SH-SY5Y (cell line): ENCODE measurements at regions not wholly inside any gene's neighbourhood (a gene's known extent, or its start where the extent isn't known, plus 50 kb on each side); places are given as distances from the start of the nearest gene placed in this dataset.

Experiments used
- GATA2 ChIP-seq: IDR thresholded peaks from 2 replicates; pipeline ENCODE4 v1.6.1; 2011; ENCODE audit warnings: mild to moderate bottlenecking, low read depth, low read length
- GATA3 ChIP-seq: IDR thresholded peaks from 2 replicates; pipeline ENCODE4 v1.6.1; 2011; ENCODE audit warnings: low read depth, mild to moderate bottlenecking, low read length, moderate library complexity

DNA sequence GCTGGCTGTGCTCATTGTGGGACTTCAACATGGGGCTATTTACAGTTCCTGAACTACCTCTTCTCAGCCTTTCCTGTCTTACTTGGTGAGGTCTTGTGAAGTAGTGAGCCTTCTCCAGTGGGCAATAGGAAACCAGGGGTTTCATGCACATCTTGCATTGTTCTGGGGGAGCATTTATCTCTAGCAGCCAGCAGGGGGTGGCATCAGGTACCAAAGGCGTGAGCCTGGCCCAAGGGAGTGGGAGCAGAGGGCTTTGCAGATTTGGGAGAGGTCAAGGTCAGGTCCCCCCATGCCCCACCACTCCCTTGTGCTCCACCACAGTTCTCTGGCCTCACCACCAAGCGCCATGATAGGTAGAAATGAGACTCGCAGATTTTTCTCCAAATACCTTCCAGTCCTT is 85.4 kb upstream of the NPTX2 start:
- TF ChIP-seq GATA2 (no peak), GATA3 (no peak)

DNA sequence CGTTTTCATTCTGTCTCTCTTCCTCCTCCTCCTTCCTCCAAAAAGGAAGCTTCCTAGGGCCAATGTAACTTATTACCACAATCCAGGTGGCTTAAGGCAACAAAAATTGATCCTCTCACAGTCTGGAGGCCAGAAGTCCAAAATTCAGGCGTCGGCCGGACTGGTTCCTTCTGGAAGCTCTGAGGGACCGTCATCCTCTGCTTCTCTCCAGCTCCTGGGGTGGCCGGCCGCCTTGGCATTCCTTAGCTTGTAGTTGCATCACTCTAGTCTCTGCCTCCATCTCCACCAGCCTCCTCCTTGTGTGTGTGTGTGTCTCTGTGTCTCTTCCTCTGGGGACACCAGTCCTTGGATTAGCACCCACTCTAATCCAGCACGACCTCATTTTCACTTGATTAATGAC is 89.0 kb upstream of the NPTX2 start:
- TF ChIP-seq GATA2 (no peak), GATA3 (no peak)

DNA sequence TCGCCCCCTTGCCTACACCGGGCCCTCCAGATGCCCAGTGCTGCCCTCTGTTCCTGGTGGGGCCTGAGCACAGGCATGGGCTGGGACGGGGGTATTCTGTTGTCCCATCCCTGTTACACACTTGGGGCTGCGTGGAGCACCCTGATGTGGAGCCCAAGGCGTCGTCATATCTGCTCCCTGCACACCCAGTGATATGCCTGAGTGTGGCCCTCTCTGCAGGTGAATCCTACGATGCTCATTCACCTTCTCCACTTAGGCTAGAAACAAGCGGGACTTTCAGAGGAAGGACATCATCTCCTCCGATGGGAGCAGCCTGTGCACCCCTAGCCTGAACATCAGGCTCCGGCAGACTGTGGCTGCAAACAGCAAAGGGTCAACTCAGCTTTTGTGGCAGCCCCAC is 91.0 kb upstream of the NPTX2 start:
- TF ChIP-seq GATA3 (no peak), GATA2 (no peak)

DNA sequence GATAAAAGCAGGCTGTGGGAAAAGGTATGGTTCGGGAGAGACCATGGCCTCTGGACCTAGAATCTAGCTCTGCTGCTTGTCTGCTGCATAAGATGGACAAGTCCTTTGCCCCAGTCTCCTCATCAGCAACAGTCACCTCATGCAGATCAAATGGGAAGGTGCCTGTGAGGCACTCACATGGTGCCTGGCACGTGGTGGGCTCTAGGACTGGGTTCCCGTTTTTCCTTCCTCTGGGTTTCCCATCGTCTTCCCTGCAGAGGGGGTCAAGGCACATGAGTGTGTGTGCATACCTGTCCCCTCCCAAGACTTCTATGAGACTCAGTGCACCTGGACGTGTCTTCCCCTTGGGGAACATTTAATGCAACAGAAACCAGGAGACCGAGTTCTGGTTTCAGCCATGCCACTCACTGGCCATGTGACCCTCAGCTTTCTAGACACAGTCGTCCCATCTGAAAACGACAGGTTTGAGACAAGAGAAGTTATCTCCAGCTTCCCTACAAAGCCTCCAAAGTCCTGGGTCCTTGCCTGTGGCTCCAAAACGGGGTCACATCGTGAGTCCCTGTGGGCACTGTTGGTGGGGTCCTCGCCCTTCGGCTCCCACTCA is 95.9 kb upstream of the NPTX2 start:
- TF ChIP-seq GATA3 (no peak), GATA2 (no peak)

DNA sequence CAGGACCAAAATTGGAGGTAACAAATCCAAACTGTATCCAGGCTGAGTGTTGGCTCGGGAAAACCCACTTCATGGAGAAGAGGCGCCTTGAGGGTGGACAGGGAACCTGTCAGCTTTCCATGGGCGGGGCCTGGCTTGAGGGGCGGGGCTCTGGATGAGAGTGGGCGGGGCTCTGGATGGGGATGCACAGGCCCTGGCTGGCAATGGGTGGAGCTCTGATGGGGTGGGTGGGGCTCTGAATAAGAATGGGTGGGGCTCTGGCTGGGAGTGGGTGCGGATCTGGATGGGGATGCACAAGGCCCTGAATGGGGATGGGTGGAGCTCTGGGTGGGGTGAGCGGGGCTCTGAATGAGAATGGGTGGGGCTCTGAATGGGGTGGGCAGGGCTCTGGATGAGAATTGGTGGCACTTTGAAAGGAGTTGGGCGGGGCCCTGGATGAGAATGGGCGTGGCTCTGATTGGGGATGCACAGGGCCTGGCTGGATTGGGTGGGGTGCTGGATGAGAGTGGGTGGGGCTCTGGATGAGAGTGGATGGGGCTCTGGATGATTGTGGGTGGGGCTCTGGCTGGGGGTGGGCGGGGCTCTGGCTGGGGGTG is 96.6 kb upstream of the NPTX2 start:
- TF ChIP-seq GATA3: no peak
- TF ChIP-seq GATA2: no peak

DNA sequence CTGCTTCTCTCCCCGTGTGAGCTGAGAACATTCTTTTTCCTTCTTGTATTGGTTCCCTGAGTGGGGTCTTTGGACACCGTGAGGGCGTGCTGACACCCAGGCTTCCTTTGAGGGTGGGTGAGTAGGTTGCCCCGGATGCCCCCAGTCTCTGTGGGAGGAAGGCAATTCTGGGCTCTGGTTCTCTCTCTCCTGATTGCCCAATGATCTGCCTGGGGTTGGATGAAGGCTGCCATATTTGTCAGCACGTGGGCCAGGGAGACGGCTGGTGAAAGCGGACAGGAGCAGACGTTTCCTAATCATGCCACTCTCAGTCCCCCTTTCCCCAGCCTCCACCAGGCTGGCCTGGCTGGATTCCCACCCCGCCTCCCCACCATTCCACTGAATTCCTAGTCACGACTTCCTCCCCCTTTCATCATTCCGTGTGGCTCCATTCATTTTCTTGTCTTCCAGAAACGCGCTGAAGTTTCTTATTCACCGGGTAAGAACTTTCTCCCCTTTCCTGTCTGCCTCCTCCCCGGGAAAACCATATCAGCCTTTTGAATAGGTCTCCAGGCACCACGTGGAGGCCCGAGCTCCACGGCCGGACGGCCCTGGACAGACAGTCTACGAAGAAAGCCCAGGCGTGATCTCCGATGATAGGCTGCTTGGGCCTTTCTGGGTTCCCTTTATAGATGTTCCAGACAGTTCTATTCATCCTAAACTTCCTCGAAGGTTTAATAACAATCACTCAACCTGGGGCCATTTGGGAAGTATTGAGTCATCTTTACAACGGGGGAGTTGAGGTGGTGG is 98.7 kb upstream of the NPTX2 start:
- TF ChIP-seq GATA2 (no peak), GATA3 (no peak)

DNA sequence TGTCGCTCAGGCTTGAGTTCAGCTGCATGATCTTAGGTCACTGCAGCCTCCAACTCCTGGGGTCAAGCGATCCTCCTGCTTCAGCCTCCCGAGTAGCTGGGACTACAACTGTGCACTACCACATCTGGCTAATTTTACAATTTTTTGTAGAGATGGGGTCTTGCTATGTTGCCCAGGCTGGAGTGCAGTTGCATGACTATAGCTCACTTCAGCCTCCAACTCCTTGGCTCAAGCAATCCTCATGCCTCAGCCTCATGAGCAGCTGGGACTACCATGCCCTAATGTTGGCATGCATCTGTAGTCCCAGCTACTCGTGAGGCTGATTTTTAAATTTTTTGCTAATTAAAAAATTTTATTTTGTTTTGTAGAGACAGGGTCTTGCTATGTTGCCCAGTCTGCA is 101.9 kb upstream of the NPTX2 start:
- TF ChIP-seq GATA2 (no peak), GATA3 (no peak)

DNA sequence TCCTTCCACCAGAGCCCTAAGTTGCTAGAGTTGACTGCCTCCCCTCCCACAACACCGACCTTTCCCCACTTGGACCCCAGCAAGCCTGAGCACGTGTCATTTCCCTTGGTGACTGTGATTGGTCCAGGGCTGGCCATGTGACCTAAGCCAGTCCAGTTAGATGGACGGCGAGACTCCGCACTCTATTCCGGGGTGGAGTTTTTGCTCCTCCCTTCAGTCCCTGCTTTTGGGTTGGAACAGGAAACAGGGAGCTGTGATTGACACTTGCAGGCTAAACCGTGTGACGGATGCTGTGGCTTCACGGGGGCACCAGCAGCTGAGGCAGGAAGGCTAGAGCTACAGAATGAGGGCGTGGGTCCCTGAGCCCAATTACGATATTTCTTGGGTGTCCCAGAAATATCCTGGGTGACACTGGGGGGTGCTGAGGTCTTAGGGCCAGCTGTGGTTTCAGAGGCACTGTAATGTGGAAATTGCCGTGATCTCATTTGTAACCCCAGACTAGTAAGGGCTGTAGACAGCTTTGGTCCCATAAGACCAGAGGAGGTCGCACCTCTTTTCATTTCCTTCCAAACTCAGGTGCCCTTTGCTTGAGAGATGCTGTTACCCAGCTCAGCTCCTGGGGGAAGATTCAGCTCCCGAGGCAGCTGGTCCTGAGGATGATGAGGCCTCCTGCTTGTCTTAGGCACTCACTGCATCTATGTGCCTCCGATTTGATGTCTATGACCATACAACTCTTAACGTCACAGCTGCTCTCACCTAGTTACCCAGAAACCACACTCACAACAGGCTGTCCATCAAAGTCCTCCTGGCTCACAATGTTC is 102.7 kb upstream of the NPTX2 start:
- TF ChIP-seq GATA2 (no peak), GATA3 (no peak)

DNA sequence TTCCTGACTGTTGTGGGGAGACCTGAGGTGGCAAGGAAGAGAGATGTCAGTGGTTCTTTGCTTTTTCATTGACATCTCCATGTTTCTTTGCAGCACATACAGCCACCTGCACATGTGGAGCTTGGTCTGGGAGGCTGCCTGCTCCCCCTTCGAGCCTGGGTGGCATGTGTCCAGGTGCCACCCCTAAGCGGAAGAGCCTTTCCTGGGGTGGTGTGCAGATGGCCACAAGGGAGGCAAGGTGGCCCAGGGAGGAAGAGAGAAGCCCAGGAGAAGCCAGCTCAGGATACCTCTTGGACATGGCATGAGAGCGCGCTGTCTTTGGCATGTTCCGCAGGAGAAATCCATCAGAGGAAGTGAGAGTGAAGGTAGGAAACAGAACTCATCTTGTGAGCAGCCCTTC is 105.9 kb upstream of the NPTX2 start:
- TF ChIP-seq GATA3 (no peak), GATA2 (no peak)

DNA sequence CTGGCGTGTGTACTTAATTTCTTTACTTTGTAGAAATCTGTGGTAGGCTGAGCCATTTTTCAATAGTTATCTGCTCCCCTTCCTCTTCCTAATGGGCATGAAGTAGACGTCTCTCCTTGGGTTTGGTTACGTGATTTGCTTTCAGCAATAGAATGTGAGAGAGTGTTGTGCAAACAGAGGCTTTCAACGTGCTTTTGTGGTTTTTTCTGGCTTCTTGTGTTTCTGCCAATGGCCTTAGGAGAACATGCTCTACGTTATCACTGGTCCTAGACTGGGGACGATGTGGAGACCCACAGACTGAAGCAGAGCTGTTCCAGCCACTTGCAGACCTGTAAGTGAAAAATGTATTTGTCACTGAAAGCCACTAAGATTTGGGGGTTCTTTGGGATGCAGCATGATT is 107.2 kb upstream of the NPTX2 start:
- TF ChIP-seq GATA2 (no peak), GATA3 (no peak)

DNA sequence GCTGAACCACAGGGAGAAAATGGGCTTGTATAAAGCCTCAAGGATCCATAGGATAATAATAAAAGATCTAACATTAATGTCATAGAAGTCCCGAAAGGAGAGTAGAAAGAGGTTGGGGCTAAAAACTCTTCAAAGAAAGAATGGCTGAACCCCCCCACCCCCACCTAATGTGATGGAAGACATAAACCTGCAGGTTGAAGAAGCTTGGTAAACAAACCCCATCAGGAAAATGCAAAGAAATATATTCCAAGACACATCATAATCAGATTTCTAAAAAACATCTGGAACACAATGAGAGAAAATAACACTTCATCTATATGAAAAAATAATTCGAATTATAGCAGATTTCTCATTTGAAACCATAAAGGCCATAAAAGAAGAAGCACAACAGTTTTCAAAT is 105.6 kb upstream of the BAIAP2L1 start:
- no peak for TF ChIP-seq GATA2
- no peak for TF ChIP-seq GATA3

DNA sequence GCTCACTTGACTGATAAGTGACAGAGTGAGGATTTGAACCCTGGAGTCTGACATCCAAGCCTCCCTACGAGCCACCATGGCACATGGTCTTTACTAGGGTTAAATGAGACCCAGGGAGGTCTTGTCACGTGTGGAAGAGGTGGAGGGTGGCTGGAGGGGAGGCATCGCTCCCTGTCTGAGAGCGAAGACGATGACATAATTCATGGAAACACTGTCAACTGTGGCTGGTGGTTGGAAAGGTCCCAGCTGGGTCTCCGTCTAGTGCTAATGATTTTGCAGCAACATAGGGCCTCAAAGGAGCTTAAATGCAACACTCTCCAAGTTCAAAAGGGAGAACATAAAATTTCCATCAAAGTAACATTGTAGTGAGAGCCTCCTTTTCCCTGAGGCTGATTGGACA is 99.9 kb upstream of the BAIAP2L1 start:
- TF ChIP-seq GATA3 (no peak), GATA2 (no peak)

DNA sequence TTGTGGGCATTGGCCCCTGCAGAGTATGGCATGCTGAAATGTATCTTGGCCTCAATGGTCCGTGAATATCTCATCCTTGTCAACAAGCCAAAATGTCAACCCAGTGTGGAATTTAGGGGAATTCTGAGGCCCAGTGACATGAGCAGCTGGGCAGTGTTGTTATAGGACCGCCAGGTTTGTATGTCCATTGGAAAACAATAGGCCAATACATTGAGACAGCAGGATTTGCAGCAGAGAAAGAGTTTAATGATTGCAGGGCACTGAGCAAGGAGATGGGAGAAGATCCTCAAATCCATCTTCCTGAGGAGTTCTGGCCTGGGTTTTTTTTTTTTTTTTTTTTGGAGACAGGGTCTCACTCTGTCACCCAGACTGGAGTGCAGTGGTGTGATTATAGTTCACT is 95.7 kb upstream of the BAIAP2L1 start:
- TF ChIP-seq GATA3: no peak
- no peak for TF ChIP-seq GATA2
